Keratinocyte (primary cell): ENCODE measurements at regions not wholly inside any gene's neighbourhood (a gene's known extent, or its start where the extent isn't known, plus 50 kb on each side); places are given as distances from the start of the nearest gene placed in this dataset.

Experiments used
- DNase-seq: peaks from one replicate; pipeline ENCODE4 v3.0.0-alpha.2; 2011; ENCODE audit warnings: low read depth, missing footprints, low spot score
- FAIRE-seq: peaks from 2 replicates; lab custom pipeline; 2011; peaks lifted over from hg19 to GRCh38; lab: Jason Lieb, UNC
- H2AFZ ChIP-seq: 2 replicates; pipeline ENCODE4 v1.6.0; 2012; ENCODE audit warnings: low read length, control low read depth, inconsistent platforms; ENCODE audit not compliant: control insufficient read depth
- H3K27ac ChIP-seq: 2 replicates; pipeline ENCODE4 v1.5.1; 2011; ENCODE audit warnings: low read length; ENCODE audit not compliant: control insufficient read depth, insufficient read depth
- H3K27me3 ChIP-seq: 3 replicates; pipeline ENCODE4 v1.6.0; 2011; ENCODE audit warnings: low read length; ENCODE audit not compliant: control insufficient read depth, insufficient read depth; ENCODE audit errors: extremely low read depth
- H3K36me3 ChIP-seq, 2 experiments: 2 replicates in 1 of 2; 3 replicates in 1 of 2; pipeline ENCODE4 v1.5.1; 2011; ENCODE audit warnings: low read length in 2 of 2, mild to moderate bottlenecking in 1 of 2; ENCODE audit not compliant: control insufficient read depth in 2 of 2, insufficient read depth in 2 of 2; ENCODE audit errors: extremely low read depth in 1 of 2
- H3K4me1 ChIP-seq: 3 replicates; pipeline ENCODE4 v1.5.1; 2011; ENCODE audit warnings: low read length; ENCODE audit not compliant: control insufficient read depth, insufficient read depth; ENCODE audit errors: extremely low read depth
- H3K4me2 ChIP-seq: 3 replicates; pipeline ENCODE4 v1.6.0; 2011; ENCODE audit warnings: low read depth, low read length; ENCODE audit not compliant: control insufficient read depth, insufficient read depth; ENCODE audit errors: extremely low read depth
- H3K4me3 ChIP-seq, 3 experiments: fragments of 200-600 bp in 1 of 3; sonication (generic) in 1 of 3; 2 replicates in 2 of 3; 3 replicates in 1 of 3; pipeline ENCODE4 v1.5.1; 2011 to 2016; ENCODE audit warnings: low read length in 3 of 3, mild to moderate bottlenecking in 3 of 3, control low read depth in 2 of 3, inconsistent platforms in 1 of 3, low read depth in 1 of 3, mixed read lengths in 1 of 3, mixed run types in 1 of 3, moderate library complexity in 1 of 3; ENCODE audit not compliant: control insufficient read depth in 2 of 3, insufficient read depth in 2 of 3; ENCODE audit errors: extremely low read depth in 1 of 3
- H3K79me2 ChIP-seq: 2 replicates; pipeline ENCODE4 v1.6.0; 2012; ENCODE audit warnings: low read length; ENCODE audit not compliant: control insufficient read depth, insufficient read depth
- H3K9ac ChIP-seq: 3 replicates; pipeline ENCODE4 v1.6.0; 2011; ENCODE audit warnings: low read length; ENCODE audit not compliant: control insufficient read depth, insufficient read depth; ENCODE audit errors: extremely low read depth
- H3K9me1 ChIP-seq: 3 replicates; pipeline ENCODE4 v1.6.0; 2011; ENCODE audit warnings: low read length; ENCODE audit not compliant: control insufficient read depth, insufficient read depth; ENCODE audit errors: extremely low read depth
- H3K9me3 ChIP-seq: 2 replicates; pipeline ENCODE4 v1.5.1; 2012; ENCODE audit warnings: low read depth, low read length; ENCODE audit not compliant: control insufficient read depth
- H4K20me1 ChIP-seq: 3 replicates; pipeline ENCODE4 v1.6.0; 2011; ENCODE audit warnings: low read length; ENCODE audit not compliant: control insufficient read depth, insufficient read depth; ENCODE audit errors: extremely low read depth
- EZH2 ChIP-seq: IDR thresholded peaks from one replicate; pipeline ENCODE4 v1.6.1; 2012; ENCODE audit warnings: inconsistent platforms, mild to moderate bottlenecking, low read length, moderate library complexity
- dilution Hi-C: fragments of 300-500 bp; cut with MboI; formaldehyde crosslinking; loops from one replicate; pipeline ENCODE4 v1.7.0; 2020; ENCODE audit warnings: low sequenced_read_pairs; ENCODE audit not compliant: extremely low pct_ligation_motif_present
- TF ChIP-seq, protein P1 (sequence below), 3 experiments: IDR thresholded peaks in 1 of 3; conservative IDR thresholded peaks in 1 of 3; optimal IDR thresholded peaks in 1 of 3; 2 replicates in 2 of 3; 3 replicates in 1 of 3; pipeline versions ENCODE3 to v1.5.1; 2011; ENCODE audit warnings: low read length in 3 of 3, mild to moderate bottlenecking in 3 of 3, moderate library complexity in 2 of 3, control low read depth in 1 of 3, inconsistent platforms in 1 of 3; ENCODE audit not compliant: insufficient read depth in 2 of 3; ENCODE audit errors: extremely low read depth in 1 of 3

GRCh38 chr6:133033263-133033662 lies 207.9 kb upstream of the EYA4 start:
- no peaks in the 10 kb centered on the region for H3K9me1 ChIP-seq

DNA sequence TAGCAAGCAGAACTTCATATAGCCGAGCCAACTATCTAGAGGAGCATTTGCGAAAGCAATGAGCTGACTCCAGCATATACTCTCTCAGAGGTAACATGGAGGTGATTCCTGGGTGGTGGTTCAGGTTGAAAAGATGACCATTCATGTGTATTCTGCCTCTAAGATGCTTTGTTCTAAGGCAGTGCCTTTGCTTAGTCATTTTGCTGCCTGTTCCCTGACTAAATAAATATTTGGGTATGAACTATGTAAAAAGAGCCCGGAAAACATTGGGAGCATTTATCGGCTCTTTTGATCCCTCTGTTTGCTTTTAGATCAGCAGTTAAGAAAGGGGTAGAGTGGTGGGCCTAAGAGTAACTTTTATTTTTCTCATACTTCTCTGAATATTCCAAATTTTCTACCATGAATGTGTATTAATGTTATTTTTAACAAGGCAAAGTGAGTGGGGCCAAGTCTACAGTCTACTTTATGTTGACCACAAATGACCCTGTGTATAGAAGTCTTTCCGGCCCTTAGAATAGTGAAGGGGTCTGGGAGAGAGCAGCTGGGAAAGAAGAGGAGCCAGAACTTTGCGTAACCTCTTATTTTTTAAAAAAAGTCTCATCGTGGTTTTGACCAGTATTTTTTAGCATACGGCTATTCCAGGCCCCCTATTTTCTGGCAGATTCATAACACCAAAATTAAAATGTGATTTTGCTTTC lies 206.5 kb upstream of the EYA4 start:
- no peak for FAIRE-seq
- no peak overlapping the region for H3K27ac ChIP-seq
- no peak for DNase-seq

More at GRCh38 chr6:133033263-133033662, 207.9 kb upstream of the EYA4 start:
- H4K20me1 ChIP-seq, result no peaks in the 10 kb centered on the region
- H3K27me3 ChIP-seq, result no peaks in the 10 kb centered on the region
- no peak overlapping the region for H2AFZ ChIP-seq
- no peaks in the 10 kb centered on the region for H3K36me3 ChIP-seq
- H3K9me3 ChIP-seq, result no peaks in the 10 kb centered on the region
- no peak overlapping the region for H3K4me3 ChIP-seq
- H3K9ac ChIP-seq, result no peak overlapping the region
- H3K27ac ChIP-seq, result no peak overlapping the region
- DNase-seq, result no peak
- no peaks in the 10 kb centered on the region for H3K79me2 ChIP-seq
- H3K4me2 ChIP-seq, result no peak overlapping the region
- dilution Hi-C loops, result no loop called here
- TF ChIP-seq EZH2, result no peak
- TF ChIP-seq, protein P1, sequence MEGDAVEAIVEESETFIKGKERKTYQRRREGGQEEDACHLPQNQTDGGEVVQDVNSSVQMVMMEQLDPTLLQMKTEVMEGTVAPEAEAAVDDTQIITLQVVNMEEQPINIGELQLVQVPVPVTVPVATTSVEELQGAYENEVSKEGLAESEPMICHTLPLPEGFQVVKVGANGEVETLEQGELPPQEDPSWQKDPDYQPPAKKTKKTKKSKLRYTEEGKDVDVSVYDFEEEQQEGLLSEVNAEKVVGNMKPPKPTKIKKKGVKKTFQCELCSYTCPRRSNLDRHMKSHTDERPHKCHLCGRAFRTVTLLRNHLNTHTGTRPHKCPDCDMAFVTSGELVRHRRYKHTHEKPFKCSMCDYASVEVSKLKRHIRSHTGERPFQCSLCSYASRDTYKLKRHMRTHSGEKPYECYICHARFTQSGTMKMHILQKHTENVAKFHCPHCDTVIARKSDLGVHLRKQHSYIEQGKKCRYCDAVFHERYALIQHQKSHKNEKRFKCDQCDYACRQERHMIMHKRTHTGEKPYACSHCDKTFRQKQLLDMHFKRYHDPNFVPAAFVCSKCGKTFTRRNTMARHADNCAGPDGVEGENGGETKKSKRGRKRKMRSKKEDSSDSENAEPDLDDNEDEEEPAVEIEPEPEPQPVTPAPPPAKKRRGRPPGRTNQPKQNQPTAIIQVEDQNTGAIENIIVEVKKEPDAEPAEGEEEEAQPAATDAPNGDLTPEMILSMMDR (optimal IDR thresholded peaks at IDR 0.05 in 1 of 3, IDR thresholded peaks at IDR 0.05 in 1 of 3, conservative IDR thresholded peaks at IDR 0.05 in 1 of 3; ENCODE audit: extremely low read depth in 1 of 3, insufficient read depth in 2 of 3, low read length in 3 of 3), result no peak
- no peaks in the 10 kb centered on the region for H3K4me1 ChIP-seq
- FAIRE-seq, result no peak

More for the DNA sequence above, 206.5 kb upstream of the EYA4 start:
- Histone ChIP-seq H3K9me1 (no peaks in the 10 kb centered on the region), H4K20me1 (no peaks in the 10 kb centered on the region), H3K4me2 (no peak overlapping the region), H3K9ac (no peak overlapping the region), H3K79me2 (no peaks in the 10 kb centered on the region), H3K36me3 (no peaks in the 10 kb centered on the region), H3K4me3 (no peak overlapping the region), H3K27me3 (no peaks in the 10 kb centered on the region), H3K4me1 (no peaks in the 10 kb centered on the region), H3K9me3 (no peaks in the 10 kb centered on the region), H2AFZ (no peak overlapping the region)
- TF ChIP-seq EZH2, result no peak
- TF ChIP-seq, protein P1 (optimal IDR thresholded peaks at IDR 0.05 in 1 of 3, IDR thresholded peaks at IDR 0.05 in 1 of 3, conservative IDR thresholded peaks at IDR 0.05 in 1 of 3; ENCODE audit: extremely low read depth in 1 of 3, insufficient read depth in 2 of 3, low read length in 3 of 3), result no peak
- dilution Hi-C loops, result no loop called here
